HG03432 (cell line): ENCODE measurements at regions not wholly inside any gene's neighbourhood (a gene's known extent, or its start where the extent isn't known, plus 50 kb on each side); places are given as distances from the start of the nearest gene placed in this dataset.

Source experiments
- ATAC-seq: cut with Tn5 transposase; IDR thresholded peaks from one replicate; pipeline ENCODE4 v1.9.1; 2021; ENCODE audit warnings: mild to moderate bottlenecking, moderate library complexity; ENCODE audit not compliant: unreplicated experiment

GRCh38 chr19:16000024-16000663 is 51.3 kb downstream of the OR10H4 start:
- no peak for ATAC-seq

GRCh38 chr19:16001481-16002312 is 52.9 kb downstream of the OR10H4 start:
- peak; percentile 64 for ATAC-seq

GRCh38 chr19:16002406-16003384 is 53.9 kb downstream of the OR10H4 start:
- no peak for ATAC-seq

- no peak for ATAC-seq
These were observed 54.6 kb downstream of the OR10H4 start for GRCh38 chr19:16003391-16003790.

- no peak for ATAC-seq
These were observed 57.1 kb downstream of the OR10H4 start for GRCh38 chr19:16005925-16006324.

- no peak for ATAC-seq
These were observed 63.7 kb upstream of the TPM4 start for GRCh38 chr19:16012552-16012951.

- no peak for ATAC-seq
These were observed 63.0 kb upstream of the TPM4 start for GRCh38 chr19:16013181-16013850.

GRCh38 chr19:16013851-16014840 is 62.1 kb upstream of the TPM4 start:
- no peak for ATAC-seq

- no peak for ATAC-seq
These were observed 61.1 kb upstream of the TPM4 start for GRCh38 chr19:16014923-16015804.

- no peak for ATAC-seq
These were observed 60.5 kb upstream of the TPM4 start for GRCh38 chr19:16015805-16016173.

GRCh38 chr19:16016226-16017137 is 59.8 kb upstream of the TPM4 start:
- ATAC-seq, result no peak

GRCh38 chr19:16017138-16017490 is 59.2 kb upstream of the TPM4 start:
- no peak for ATAC-seq

GRCh38 chr19:16018106-16018755 is 58.1 kb upstream of the TPM4 start:
- no peak for ATAC-seq

GRCh38 chr19:16018801-16019551 is 57.3 kb upstream of the TPM4 start:
- no peak for ATAC-seq

GRCh38 chr19:16019691-16020448 is 56.4 kb upstream of the TPM4 start:
- no peak for ATAC-seq

GRCh38 chr19:16021796-16022195 is 54.5 kb upstream of the TPM4 start:
- no peak for ATAC-seq
